NT2/D1 (cell line): ENCODE measurements at regions not wholly inside any gene's neighbourhood (a gene's known extent, or its start where the extent isn't known, plus 50 kb on each side); places are given as distances from the start of the nearest gene placed in this dataset.

Experiments used
- SUZ12 ChIP-seq: IDR thresholded peaks from 2 replicates; pipeline ENCODE4 v1.6.1; 2011; ENCODE audit not compliant: insufficient read length, insufficient read depth; ENCODE audit errors: extremely low read depth
- YY1 ChIP-seq: IDR thresholded peaks from 2 replicates; pipeline ENCODE4 v1.6.1; 2011; ENCODE audit not compliant: insufficient read length, insufficient read depth
- ZNF274 ChIP-seq: IDR thresholded peaks from 2 replicates; pipeline ENCODE4 v1.6.1; 2011; ENCODE audit warnings: mild to moderate bottlenecking, low read depth, low read length

DNA sequence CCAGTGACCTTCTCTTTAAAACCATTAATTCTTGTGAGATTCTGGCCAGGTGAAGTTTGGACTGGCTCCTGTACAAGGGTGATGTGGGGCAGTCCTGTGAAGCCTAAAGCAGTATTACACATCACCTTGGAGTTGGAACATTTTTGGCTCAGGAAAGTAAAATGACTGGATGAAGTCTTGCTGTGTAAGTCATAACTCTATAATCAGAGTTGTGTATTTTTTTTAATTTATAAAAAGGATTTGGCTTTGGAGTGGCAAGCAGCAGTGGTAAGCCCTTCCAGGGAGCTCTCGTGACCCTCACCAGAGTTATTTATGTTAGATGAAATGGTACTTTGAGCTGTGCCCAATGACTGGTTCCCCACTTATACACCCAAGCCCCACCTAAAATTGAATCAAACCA lies 331.2 kb upstream of the DCBLD2 start:
- TF ChIP-seq YY1 (no peak), SUZ12 (no peak), ZNF274 (no peak)
